NT2/D1 (cell line): ENCODE measurements at regions not wholly inside any gene's neighbourhood (a gene's known extent, or its start where the extent isn't known, plus 50 kb on each side); places are given as distances from the start of the nearest gene placed in this dataset.

Experiments
- YY1 ChIP-seq: IDR thresholded peaks from 2 replicates; pipeline ENCODE4 v1.6.1; 2011; ENCODE audit not compliant: insufficient read length, insufficient read depth
- ZNF274 ChIP-seq: IDR thresholded peaks from 2 replicates; pipeline ENCODE4 v1.6.1; 2011; ENCODE audit warnings: mild to moderate bottlenecking, low read depth, low read length

GRCh38 chr21:25456672-25457071 is 150.6 kb downstream of the MRPL39 start:
- TF ChIP-seq ZNF274 (no peak), YY1 (no peak)
